Astrocyte (in vitro differentiated cells and primary cell): ENCODE measurements at regions not wholly inside any gene's neighbourhood (a gene's known extent, or its start where the extent isn't known, plus 50 kb on each side); places are given as distances from the start of the nearest gene placed in this dataset.

Experiments
- CTCF ChIP-seq: IDR thresholded peaks from 2 replicates; pipeline ENCODE4 v1.5.1; 2011; ENCODE audit warnings: low read depth, mild to moderate bottlenecking, inconsistent platforms, low read length, moderate library complexity; ENCODE audit not compliant: insufficient read depth
- EZH2 ChIP-seq: IDR thresholded peaks from 2 replicates; pipeline ENCODE4 v1.6.1; 2012; ENCODE audit warnings: mild to moderate bottlenecking, low read length, inconsistent platforms; ENCODE audit not compliant: insufficient read depth

DNA sequence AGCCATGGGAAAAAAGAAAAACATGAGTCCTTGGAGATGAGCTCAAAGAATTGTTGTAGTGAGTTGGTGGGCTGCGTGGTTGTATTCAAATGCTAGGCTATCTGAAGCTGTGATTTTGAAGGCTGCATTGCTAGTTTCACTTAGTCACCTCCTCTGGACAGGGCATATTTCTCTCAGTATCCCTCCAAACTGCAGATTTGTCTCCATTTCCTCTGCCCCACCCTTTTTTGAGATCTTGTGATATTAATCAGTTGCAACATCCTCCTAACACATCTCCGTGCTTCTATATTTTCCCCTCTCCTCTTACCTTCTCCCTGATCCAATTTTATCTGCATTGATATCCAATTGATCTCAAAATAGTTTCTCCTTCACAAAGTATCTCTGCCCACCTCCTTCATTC is 1048.0 kb upstream of the WWC1 start:
- TF ChIP-seq CTCF (no peak), EZH2 (no peak)
